Transverse colon (tissue), 3 donors: ENCODE measurements at regions not wholly inside any gene's neighbourhood (a gene's known extent, or its start where the extent isn't known, plus 50 kb on each side); places are given as distances from the start of the nearest gene placed in this dataset.

Experiments used
- CTCF ChIP-seq, 5 experiments: fragments of 200-600 bp in 3 of 5; fragments of 450-650 bp in 2 of 5; sonication (generic) in 3 of 5; IDR thresholded peaks; 1 replicate in 2 of 5; 2 replicates in 3 of 5; pipeline ENCODE4 v1.5.1; 2016 to 2017; ENCODE audit warnings: antibody characterized with exemption in 5 of 5, inconsistent platforms in 3 of 5, mild to moderate bottlenecking in 2 of 5, moderate library complexity in 1 of 5
- EP300 ChIP-seq: sonication (generic); formaldehyde crosslinking; IDR thresholded peaks from one replicate; pipeline ENCODE4 v1.6.1; 2017; ENCODE audit warnings: antibody characterized with exemption, low read depth
- POLR2A ChIP-seq: fragments of 450-650 bp; IDR thresholded peaks from one replicate; pipeline ENCODE4 v1.6.1; 2016; ENCODE audit warnings: antibody characterized with exemption, mild to moderate bottlenecking, moderate library complexity

GRCh38 chr10:128448796-128449195 lies 322.6 kb upstream of the MKI67 start:
- TF ChIP-seq EP300 (no peak), CTCF (IDR thresholded peaks at IDR 0.05) (no peak), POLR2A (no peak)
